Stomach smooth muscle (tissue), 2 donors: ENCODE measurements at regions not wholly inside any gene's neighbourhood (a gene's known extent, or its start where the extent isn't known, plus 50 kb on each side); places are given as distances from the start of the nearest gene placed in this dataset.

Experiments used
- H3K27ac ChIP-seq: one replicate; pipeline ENCODE4 v1.7.0; 2013; ENCODE audit warnings: mild to moderate bottlenecking, low read length, inconsistent platforms
- H3K27me3 ChIP-seq, 2 donors: one replicate each; pipeline ENCODE4 v1.7.0; 2013; ENCODE audit warnings: low read length in 2 of 2; ENCODE audit not compliant: insufficient read depth in 2 of 2, control insufficient read depth in 1 of 2
- H3K36me3 ChIP-seq, 2 donors: one replicate each; pipeline ENCODE4 v1.7.0; 2013; ENCODE audit warnings: low read length in 2 of 2; ENCODE audit not compliant: control insufficient read depth in 2 of 2, insufficient read depth in 2 of 2
- H3K4me1 ChIP-seq: one replicate; pipeline ENCODE4 v1.7.0; 2013; ENCODE audit warnings: low read length; ENCODE audit not compliant: control insufficient read depth, insufficient read depth
- H3K4me3 ChIP-seq, 2 donors: one replicate each; pipeline ENCODE4 v1.7.0; 2013; ENCODE audit warnings: low read length in 2 of 2
- H3K9ac ChIP-seq, 2 donors: one replicate each; pipeline ENCODE4 v1.7.0; 2013; ENCODE audit warnings: low read length in 2 of 2, mild to moderate bottlenecking in 1 of 2
- H3K9me3 ChIP-seq, 2 donors: one replicate each; pipeline ENCODE4 v1.7.0; 2013; ENCODE audit warnings: low read length in 2 of 2; ENCODE audit not compliant: control insufficient read depth in 2 of 2
- donor health status: healthy.
- donor health status: Pancreatic carcinoma.

DNA sequence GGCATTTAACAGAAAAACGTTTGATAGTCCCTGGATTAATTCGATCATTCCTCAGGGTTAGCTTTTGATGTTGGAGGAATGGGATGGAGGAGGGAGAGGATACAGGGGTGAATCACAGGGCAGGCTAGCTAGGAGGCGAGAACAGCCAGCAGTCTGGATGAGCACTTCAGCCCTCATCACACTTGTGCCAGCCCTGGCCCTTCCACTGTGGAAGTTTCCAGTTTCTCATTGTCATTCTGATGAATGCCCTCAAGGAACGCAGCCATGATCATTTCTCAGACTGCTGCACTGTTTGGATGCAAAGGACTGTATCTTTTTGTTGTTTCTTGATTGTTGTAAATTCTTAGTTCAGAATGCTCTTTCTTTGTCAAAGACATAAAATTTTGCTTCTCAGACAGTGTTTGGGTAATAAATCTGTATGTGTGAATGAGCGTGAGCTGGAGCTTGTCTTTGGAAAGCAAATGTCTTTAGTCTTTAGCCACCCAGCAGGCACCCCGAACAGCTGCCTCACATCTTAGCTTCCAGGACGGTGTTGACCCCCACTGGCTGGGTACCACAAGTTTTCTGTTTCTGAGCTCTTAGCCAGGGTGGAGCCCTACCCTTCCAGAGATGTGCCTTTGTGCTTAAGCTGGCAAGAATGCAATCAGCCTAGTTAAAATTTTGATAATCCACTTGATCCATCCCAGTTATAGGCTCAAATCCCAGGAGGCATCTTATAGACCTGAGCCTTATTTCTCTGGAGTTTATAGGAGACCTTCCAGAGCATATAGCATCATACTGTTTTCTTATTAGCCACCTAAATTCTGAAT, 121.1 kb downstream of the PDCD6IP start:
- Histone ChIP-seq H3K4me3 (no peak overlapping the region), H3K36me3 (no peaks in the 10 kb centered on the region), H3K9ac (no peak overlapping the region), H3K27me3 (no peaks in the 10 kb centered on the region), H3K9me3 (peaks cover 0 to 3% of the 10 kb centered on the region in 2 donors), H3K27ac (no peak overlapping the region), H3K4me1 (no peaks in the 10 kb centered on the region)

DNA sequence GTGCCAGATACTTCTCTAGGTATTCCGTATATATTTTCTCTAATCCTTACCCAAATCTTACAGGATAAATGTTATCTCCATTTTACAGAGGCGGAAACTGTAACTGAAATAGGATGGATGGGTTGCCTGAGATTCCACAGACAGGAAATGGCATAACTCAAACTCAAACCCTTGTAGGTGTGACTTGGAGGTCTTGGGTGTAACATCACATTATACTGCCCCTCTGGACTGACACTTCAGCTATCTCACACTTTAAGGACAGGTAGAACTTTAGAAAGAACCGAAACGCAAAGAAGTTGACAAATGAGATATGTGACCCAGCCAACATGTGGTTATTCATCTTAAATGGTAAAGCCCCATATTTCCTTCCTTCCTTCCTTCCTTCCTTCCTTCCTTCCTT, 122.1 kb downstream of the PDCD6IP start:
- Histone ChIP-seq H3K27ac (no peak overlapping the region), H3K4me3 (no peak overlapping the region)

DNA sequence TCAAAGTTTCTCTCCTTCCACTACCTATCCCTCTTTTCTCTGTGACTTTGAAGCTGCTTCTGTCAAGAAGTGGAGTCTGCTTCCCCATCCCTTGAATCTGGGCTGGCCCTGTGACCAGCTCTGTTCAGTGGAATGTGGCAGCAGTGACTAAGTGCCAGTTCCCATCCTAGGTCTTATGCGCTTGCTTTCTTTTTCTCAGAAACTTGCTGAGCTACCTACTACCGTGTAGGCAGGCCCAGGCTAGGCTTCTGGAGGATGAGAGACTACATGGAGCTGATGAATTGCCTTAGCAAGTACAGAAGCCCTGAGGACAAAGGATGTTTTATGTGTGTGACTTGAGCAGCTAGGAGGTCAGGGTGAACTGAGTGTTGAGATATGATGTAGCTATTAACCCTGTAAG, 123.2 kb downstream of the PDCD6IP start:
- no peaks in the 10 kb centered on the region for H3K36me3 ChIP-seq
- peaks cover 0 to 3% of the 10 kb centered on the region in 2 donors for H3K9me3 ChIP-seq
- H3K4me3 ChIP-seq = no peak overlapping the region
- H3K9ac ChIP-seq = no peak overlapping the region
- no peaks in the 10 kb centered on the region for H3K4me1 ChIP-seq
- no peaks in the 10 kb centered on the region for H3K27me3 ChIP-seq
- H3K27ac ChIP-seq = no peak overlapping the region

More for the DNA sequence above, 122.1 kb downstream of the PDCD6IP start:
- no peaks in the 10 kb centered on the region for H3K27me3 ChIP-seq
- no peaks in the 10 kb centered on the region for H3K36me3 ChIP-seq
- H3K9me3 ChIP-seq = peaks cover 0 to 3% of the 10 kb centered on the region in 2 donors
- no peak overlapping the region for H3K9ac ChIP-seq
- H3K4me1 ChIP-seq = no peaks in the 10 kb centered on the region

DNA sequence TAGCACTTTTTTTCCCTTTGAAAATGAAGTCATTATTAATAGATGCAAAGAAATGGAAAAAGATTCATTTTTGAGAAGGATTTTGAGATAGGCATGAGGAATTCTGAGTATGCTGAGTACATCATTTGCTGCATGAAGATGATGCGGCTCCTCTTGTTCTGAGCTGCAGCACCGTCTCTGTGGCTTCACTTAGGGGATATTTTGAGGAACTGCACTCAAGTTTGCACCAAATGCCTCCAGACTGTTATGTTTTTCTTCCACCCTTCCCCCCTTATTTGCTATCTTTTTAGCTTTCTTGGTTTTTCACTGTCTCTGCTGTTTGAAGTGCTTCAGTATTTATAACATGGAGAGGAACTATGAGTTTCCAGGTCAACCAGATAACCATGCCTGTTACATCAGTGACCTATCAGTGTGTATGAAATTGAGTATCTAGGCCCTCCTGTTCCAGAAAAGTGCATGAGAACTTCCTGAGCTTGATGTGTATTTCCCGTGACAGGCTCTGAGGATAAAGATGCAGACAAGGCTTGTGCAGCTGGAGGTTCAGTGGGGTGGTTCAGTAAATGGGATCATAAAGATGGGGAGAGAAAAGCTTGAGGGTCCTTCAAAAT, 128.7 kb downstream of the PDCD6IP start:
- no peaks in the 10 kb centered on the region for H3K4me1 ChIP-seq
- no peak overlapping the region for H3K4me3 ChIP-seq
- no peaks in the 10 kb centered on the region for H3K36me3 ChIP-seq
- H3K27ac ChIP-seq = no peak overlapping the region
- no peaks in the 10 kb centered on the region for H3K27me3 ChIP-seq
- peaks cover 0 to 3% of the 10 kb centered on the region in 2 donors for H3K9me3 ChIP-seq
- no peak overlapping the region for H3K9ac ChIP-seq

DNA sequence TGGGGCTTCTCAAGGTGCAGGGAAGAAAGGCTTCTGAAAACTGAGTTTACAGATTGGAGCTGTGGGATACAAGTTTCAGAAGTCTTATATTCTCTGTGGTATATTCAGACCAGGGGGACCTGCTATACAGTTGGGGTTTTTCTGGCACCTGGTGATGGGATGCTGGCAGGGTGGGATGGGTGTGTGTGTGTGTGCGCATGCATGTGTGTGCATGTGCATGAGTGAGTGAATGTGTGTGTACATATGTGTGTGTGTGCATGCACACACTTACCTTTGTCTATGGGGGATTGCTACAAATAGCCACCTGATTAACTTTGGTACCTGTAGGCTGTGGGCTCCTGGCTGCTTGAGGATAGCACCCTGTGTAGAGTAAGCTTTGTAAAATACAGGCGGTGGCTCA, 131.4 kb downstream of the PDCD6IP start:
- Histone ChIP-seq H3K4me3 (no peak overlapping the region), H3K27me3 (no peaks in the 10 kb centered on the region), H3K9ac (no peak overlapping the region), H3K4me1 (no peaks in the 10 kb centered on the region), H3K27ac (no peak overlapping the region), H3K36me3 (no peaks in the 10 kb centered on the region), H3K9me3 (no peaks in the 10 kb centered on the region)

DNA sequence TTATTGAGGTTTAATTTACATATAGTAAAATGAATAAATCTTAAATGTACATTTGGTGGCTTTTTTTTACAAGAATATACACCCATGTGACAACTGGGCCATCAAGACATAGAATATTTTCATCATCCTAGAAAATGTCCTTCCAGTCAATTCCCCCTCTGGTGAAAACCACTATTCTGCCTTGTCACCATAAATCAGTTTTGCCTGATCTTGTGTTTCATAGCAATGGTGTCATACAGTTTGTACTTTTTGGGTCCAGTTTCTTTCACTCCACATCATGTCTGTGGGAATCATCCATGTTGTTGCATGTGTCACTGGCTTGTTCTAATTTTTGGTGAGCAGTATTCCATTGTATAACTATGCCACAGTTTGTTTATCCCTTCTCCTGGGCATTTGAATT, 133.1 kb downstream of the PDCD6IP start:
- Histone ChIP-seq H3K4me1 (no peaks in the 10 kb centered on the region), H3K36me3 (no peaks in the 10 kb centered on the region), H3K27me3 (no peaks in the 10 kb centered on the region), H3K9ac (no peak overlapping the region), H3K9me3 (no peaks in the 10 kb centered on the region), H3K4me3 (no peak overlapping the region), H3K27ac (no peak overlapping the region)

DNA sequence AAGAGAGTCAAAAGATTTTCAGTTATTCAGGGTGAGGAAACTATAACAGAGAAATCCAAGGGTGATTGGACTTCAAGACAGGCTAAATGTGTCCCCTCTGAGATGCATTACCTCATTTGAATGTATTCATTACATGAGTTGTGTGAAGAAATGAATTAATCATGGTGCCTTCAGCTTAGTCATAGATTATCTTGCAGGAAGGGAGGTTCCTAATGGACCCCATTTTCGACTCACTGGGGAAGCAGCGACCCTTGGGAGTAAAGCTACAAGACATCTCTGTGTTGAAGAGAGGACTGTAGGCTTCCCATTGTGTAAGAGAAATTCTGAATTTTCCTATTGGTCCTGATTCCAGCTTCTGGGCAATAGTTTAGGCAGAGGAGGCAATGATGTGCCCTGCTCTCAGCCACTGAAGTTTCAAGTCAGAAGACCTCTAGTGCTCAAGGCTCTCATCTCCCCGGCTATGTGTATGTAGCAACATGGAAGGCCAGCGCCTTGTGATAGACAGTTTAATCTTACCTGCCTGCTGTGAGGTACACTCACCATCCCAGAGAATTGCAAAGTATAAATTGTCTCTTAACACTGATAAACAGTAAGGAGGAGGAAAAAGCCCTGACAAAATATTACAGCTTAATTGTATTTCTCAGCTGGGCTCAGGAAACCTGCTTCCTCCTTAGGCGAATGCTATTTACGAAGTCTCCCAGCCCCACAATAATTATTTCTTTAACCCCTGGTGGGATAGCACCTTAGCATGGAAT, 133.8 kb downstream of the PDCD6IP start:
- no peak overlapping the region for H3K27ac ChIP-seq
- no peaks in the 10 kb centered on the region for H3K4me1 ChIP-seq
- no peak overlapping the region for H3K4me3 ChIP-seq
- no peak overlapping the region for H3K9ac ChIP-seq
- H3K9me3 ChIP-seq = no peaks in the 10 kb centered on the region
- H3K36me3 ChIP-seq = no peaks in the 10 kb centered on the region
- no peaks in the 10 kb centered on the region for H3K27me3 ChIP-seq

DNA sequence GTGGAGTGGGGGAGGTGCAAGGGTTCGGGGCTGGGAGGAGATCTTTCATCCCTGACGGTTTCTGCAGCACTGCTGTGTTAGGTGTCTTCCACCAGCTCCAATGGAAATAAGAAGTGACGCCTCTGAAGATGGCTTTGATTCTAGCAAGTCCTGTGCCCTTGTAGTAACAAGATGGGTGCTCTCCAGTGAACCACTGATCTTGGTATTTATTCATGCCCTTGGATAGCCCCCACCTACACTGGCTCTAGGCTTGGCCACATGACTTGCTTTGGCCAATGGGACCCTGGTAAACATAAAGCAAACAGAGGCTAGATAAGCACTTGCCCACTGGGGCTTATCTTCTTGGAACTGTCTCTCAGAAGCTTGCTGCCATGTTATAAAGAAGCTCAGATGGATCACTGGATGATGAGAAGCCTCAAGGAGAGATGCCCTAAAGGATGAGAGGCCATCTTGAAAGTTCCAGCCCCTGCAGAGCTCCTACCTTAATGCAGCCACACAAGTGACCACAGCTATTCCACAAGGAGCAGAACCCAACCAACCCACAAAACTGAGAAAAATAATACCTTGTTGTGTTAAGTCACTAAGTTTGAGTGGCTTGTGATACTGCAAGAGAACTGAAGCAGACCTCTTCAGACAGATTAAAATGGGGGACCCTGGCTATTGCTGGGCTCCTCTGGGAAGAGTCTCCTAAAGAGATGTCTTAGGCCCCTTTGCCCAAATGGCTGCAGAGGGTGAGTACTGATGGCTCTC, 137.9 kb downstream of the PDCD6IP start:
- peaks cover 0 to 2% of the 10 kb centered on the region in 2 donors for H3K9me3 ChIP-seq
- no peak overlapping the region for H3K27ac ChIP-seq
- no peaks in the 10 kb centered on the region for H3K4me1 ChIP-seq
- H3K27me3 ChIP-seq = no peaks in the 10 kb centered on the region
- H3K4me3 ChIP-seq = no peak overlapping the region
- H3K36me3 ChIP-seq = no peaks in the 10 kb centered on the region
- H3K9ac ChIP-seq = no peak overlapping the region

DNA sequence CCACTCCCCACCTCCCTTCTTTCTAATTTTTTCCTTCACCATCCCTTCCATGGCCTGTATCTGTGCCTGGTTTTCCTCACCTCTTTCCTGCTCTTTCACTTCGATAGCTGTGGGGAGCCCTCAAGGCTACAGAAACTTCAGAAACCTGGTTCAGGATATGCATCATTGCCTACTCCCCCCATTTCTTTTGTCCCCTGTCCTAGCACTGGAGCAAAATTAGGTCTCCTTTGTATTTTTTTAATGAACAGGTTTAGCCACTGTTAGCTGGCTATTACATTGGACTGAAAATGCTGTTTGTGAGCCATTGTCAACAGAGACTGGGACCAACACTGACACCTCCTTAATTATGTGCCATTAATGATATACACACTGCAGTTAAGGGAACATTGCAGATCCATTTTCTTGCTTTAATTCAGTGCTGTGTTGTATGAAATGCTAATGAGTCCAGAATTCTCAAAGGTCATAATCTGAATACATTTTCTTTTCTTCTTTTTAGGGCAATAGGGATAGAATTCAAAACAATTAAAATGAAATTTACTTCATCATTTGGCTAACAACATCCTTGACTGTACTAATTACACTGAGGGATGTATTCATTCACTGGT, 138.6 kb downstream of the PDCD6IP start:
- H3K4me3 ChIP-seq = no peak overlapping the region
- no peak overlapping the region for H3K9ac ChIP-seq
- no peaks in the 10 kb centered on the region for H3K36me3 ChIP-seq
- H3K9me3 ChIP-seq = peaks cover 0 to 2% of the 10 kb centered on the region in 2 donors
- H3K4me1 ChIP-seq = no peaks in the 10 kb centered on the region
- no peak overlapping the region for H3K27ac ChIP-seq
- no peaks in the 10 kb centered on the region for H3K27me3 ChIP-seq

DNA sequence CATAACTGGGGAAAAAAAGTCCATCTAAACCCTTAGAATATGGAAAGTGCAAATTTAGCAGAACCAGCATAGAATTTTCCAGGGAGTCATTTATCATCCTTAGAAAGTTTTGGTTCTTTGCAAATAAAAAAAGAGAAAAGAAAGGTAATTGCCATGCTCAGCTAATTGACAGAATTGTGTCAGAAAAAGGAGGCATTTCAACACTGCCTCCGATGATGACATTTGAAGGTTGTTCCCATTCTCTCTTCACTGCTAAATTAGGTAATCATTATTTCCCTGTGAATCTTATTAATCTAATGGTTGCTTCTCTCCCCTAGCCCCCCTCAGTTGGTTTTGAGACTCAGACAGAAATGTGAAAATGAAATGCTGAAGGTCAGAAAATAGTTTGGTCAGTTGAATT, 139.2 kb downstream of the PDCD6IP start:
- H3K27me3 ChIP-seq = no peaks in the 10 kb centered on the region
- H3K4me3 ChIP-seq = no peak overlapping the region
- H3K36me3 ChIP-seq = no peaks in the 10 kb centered on the region
- H3K4me1 ChIP-seq = no peaks in the 10 kb centered on the region
- H3K27ac ChIP-seq = no peak overlapping the region
- H3K9me3 ChIP-seq = peaks cover 0 to 2% of the 10 kb centered on the region in 2 donors
- no peak overlapping the region for H3K9ac ChIP-seq
